IMR-90 (cell line): ENCODE measurements at regions not wholly inside any gene's neighbourhood (a gene's known extent, or its start where the extent isn't known, plus 50 kb on each side); places are given as distances from the start of the nearest gene placed in this dataset.

ENCODE experiments used
- CEBPB ChIP-seq: IDR thresholded peaks from 2 replicates; pipeline ENCODE4 v1.6.1; 2012; ENCODE audit warnings: low read depth, low read length, improper control_type of control experiment
- CTCF ChIP-seq: conservative IDR thresholded peaks from 2 replicates; pipeline ENCODE4 v1.5.1; 2012; ENCODE audit warnings: mild to moderate bottlenecking, low read depth, low read length, improper control_type of control experiment
- ELK1 ChIP-seq: fragments of 150-350 bp; IDR thresholded peaks from 2 replicates; pipeline ENCODE4 v1.6.1; 2016; ENCODE audit warnings: low read depth, mild to moderate bottlenecking, low read length, moderate library complexity, borderline replicate concordance
- FOS ChIP-seq: fragments of 150-350 bp; IDR thresholded peaks from 2 replicates; pipeline ENCODE4 v1.6.1; 2016; ENCODE audit warnings: low read depth, low read length
- MXI1 ChIP-seq: IDR thresholded peaks from 2 replicates; pipeline ENCODE4 v1.6.1; 2012; ENCODE audit warnings: low read depth, mild to moderate bottlenecking, low read length, moderate library complexity, borderline replicate concordance
- NFE2L2 ChIP-seq: fragments of 150-350 bp; IDR thresholded peaks from 2 replicates; pipeline ENCODE4 v1.6.1; 2016; ENCODE audit warnings: low read depth, mild to moderate bottlenecking, low read length
- POLR2A ChIP-seq: IDR thresholded peaks from 2 replicates; pipeline ENCODE4 v1.6.1; 2012; ENCODE audit warnings: mild to moderate bottlenecking, low read depth, low read length
- RCOR1 ChIP-seq: IDR thresholded peaks from 2 replicates; pipeline ENCODE4 v1.6.1; 2012; ENCODE audit warnings: mild to moderate bottlenecking, low read length, improper control_type of control experiment; ENCODE audit not compliant: insufficient replicate concordance
- RFX5 ChIP-seq: IDR thresholded peaks from 2 replicates; pipeline ENCODE4 v1.8.0; 2012; ENCODE audit warnings: low read depth, mild to moderate bottlenecking, low read length, moderate library complexity
- SMC3 ChIP-seq: fragments of 150-350 bp; IDR thresholded peaks from 2 replicates; pipeline ENCODE4 v1.6.1; 2016; ENCODE audit warnings: low read depth, mild to moderate bottlenecking, antibody characterized with exemption, low read length, moderate library complexity
- USF2 ChIP-seq: fragments of 150-350 bp; IDR thresholded peaks from 2 replicates; pipeline ENCODE4 v1.6.1; 2017; ENCODE audit warnings: mild to moderate bottlenecking, antibody characterized with exemption, low read length, low read depth

DNA sequence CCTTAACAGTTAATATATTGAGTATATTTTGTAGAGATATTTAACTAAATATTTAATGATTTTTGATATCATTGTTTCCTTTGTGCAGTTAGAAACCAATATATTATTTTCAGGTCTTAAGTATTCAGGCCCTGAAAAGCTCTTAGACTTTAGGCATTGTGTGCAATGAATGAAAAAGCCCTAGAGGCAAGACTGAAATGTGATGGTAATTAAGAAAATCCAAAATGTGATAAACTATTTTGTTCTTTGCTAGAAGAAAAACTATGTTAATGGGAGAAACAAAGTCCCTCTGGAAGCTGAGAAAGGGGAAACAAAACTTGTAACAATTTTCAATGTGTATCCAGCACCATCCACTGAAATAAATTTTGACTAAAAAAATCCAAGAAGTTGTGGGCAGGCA is 54.6 kb upstream of the SSR3 start:
- TF ChIP-seq POLR2A (no peak), CTCF (no peak), ELK1 (no peak), RCOR1 (no peak), MXI1 (no peak), FOS (no peak), USF2 (no peak), CEBPB (no peak), RFX5 (no peak), SMC3 (no peak), NFE2L2 (no peak)
